ENCODE measurements at regions not wholly inside any gene's neighbourhood (a gene's known extent, or its start where the extent isn't known, plus 50 kb on each side); places are given as distances from the start of the nearest gene placed in this dataset.

- H3K9me3 ChIP-seq = no peaks in the 10 kb centered on the region
Measured at GRCh38 chr14:55977392-55978150, 140.6 kb upstream of the PELI2 start.

DNA sequence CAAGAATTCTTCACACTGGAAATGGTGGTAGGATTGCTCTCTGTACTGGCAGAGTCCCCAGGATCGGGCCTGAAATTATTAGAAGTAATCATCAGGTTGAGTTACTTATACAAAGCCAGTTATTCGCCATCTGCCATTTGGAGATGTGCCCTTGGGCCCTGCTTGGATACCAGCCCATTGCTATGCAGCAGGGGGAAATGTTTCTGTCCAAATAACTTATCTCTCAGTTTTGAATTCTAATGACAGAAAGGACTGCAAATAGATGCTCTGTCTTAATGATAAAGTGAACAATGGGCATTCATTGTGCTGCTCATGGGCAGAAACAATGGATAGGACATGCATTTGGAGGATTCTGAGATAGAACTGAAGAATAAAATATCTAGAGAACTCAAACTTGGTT lies 139.1 kb upstream of the PELI2 start:
- Histone ChIP-seq H3K27me3 (no peaks in the 10 kb centered on the region), H3K4me3 (no peak overlapping the region), H3K9me3 (no peaks in the 10 kb centered on the region), H3K27ac (no peak overlapping the region), H3K4me1 (no peaks in the 10 kb centered on the region), H3K36me3 (no peaks in the 10 kb centered on the region)
- intact Hi-C loops (cut with DNase I; ENCODE audit: low total_unique reads) = no loop called here
- TF ChIP-seq, protein P1, sequence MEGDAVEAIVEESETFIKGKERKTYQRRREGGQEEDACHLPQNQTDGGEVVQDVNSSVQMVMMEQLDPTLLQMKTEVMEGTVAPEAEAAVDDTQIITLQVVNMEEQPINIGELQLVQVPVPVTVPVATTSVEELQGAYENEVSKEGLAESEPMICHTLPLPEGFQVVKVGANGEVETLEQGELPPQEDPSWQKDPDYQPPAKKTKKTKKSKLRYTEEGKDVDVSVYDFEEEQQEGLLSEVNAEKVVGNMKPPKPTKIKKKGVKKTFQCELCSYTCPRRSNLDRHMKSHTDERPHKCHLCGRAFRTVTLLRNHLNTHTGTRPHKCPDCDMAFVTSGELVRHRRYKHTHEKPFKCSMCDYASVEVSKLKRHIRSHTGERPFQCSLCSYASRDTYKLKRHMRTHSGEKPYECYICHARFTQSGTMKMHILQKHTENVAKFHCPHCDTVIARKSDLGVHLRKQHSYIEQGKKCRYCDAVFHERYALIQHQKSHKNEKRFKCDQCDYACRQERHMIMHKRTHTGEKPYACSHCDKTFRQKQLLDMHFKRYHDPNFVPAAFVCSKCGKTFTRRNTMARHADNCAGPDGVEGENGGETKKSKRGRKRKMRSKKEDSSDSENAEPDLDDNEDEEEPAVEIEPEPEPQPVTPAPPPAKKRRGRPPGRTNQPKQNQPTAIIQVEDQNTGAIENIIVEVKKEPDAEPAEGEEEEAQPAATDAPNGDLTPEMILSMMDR (IDR thresholded peaks at IDR 0.05) = no peak
- no peak for TF ChIP-seq POLR2A (IDR thresholded peaks at IDR 0.05)
- DNase-seq = no peak

More at GRCh38 chr14:55977392-55978150, 140.6 kb upstream of the PELI2 start:
- no peaks in the 10 kb centered on the region for H3K36me3 ChIP-seq
- H3K27ac ChIP-seq = no peak overlapping the region
- TF ChIP-seq, protein P1 (IDR thresholded peaks at IDR 0.05) = no peak
- no peak for TF ChIP-seq POLR2A (IDR thresholded peaks at IDR 0.05)
- no peak overlapping the region for H3K4me3 ChIP-seq
- intact Hi-C loops (cut with DNase I; ENCODE audit: low total_unique reads) = no loop called here
- H3K27me3 ChIP-seq = no peaks in the 10 kb centered on the region
- H3K4me1 ChIP-seq = no peaks in the 10 kb centered on the region
- DNase-seq = no peak

DNA sequence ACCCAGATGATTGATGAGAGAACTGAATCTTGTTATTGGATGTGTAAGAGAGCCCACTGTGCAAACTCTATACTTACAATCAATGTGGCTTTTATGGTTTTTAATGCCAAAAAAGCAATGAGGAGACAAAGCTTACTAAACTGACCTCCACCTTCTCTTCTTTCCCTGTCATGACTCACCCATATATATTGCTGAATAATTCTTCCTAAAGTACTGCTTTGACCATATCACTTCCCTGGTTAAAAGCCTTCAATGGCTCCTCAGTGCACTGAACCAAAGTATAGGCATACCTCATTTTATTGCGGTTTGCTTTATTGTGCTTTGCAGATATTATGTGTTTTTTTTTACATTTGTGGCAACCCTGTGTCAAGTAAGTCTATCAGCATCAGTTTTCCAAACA lies 138.4 kb upstream of the PELI2 start:
- no peak for DNase-seq
- TF ChIP-seq, protein P1 (IDR thresholded peaks at IDR 0.05) = no peak
- no peak for TF ChIP-seq POLR2A (IDR thresholded peaks at IDR 0.05)
- H3K36me3 ChIP-seq = no peaks in the 10 kb centered on the region

GRCh38 chr14:55980970-55981369 lies 137.2 kb upstream of the PELI2 start:
- intact Hi-C loops (cut with DNase I; ENCODE audit: low total_unique reads) = no loop called here
- no peak for TF ChIP-seq POLR2A (IDR thresholded peaks at IDR 0.05)
- TF ChIP-seq, protein P1 (IDR thresholded peaks at IDR 0.05) = no peak
- no peak overlapping the region for H3K4me3 ChIP-seq
- no peaks in the 10 kb centered on the region for H3K27me3 ChIP-seq
- H3K4me1 ChIP-seq = no peaks in the 10 kb centered on the region
- H3K36me3 ChIP-seq = no peaks in the 10 kb centered on the region
- H3K27ac ChIP-seq = no peak overlapping the region
- H3K9me3 ChIP-seq = no peaks in the 10 kb centered on the region
- no peak for DNase-seq

More for the DNA sequence above, 138.4 kb upstream of the PELI2 start:
- Histone ChIP-seq H3K27me3 (no peaks in the 10 kb centered on the region), H3K9me3 (no peaks in the 10 kb centered on the region), H3K27ac (no peak overlapping the region), H3K4me3 (no peak overlapping the region), H3K4me1 (no peaks in the 10 kb centered on the region)
- intact Hi-C loops (cut with DNase I; ENCODE audit: low total_unique reads) = no loop called here

DNA sequence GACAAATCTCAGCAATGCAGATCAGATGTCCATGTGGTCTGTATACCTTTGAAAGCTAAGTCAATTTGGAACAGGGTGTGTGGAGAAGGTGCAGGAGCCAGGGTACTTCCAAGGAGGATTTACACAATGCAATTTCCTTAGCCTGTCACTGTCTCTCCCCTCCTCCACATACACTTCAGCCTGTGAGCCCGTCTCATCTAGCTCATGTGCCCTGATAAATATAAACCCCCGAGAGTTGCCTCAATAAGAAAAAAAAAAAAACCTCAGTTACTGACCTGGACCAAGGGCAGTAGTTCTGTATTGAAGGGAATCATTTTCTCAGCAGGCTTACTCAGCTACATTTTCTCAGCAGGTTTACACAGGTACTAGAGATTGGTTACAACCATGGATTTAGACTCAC lies 132.1 kb upstream of the PELI2 start:
- Histone ChIP-seq H3K27ac (no peak overlapping the region), H3K4me3 (no peak overlapping the region), H3K27me3 (no peaks in the 10 kb centered on the region), H3K9me3 (no peaks in the 10 kb centered on the region), H3K36me3 (no peaks in the 10 kb centered on the region), H3K4me1 (no peaks in the 10 kb centered on the region)
- TF ChIP-seq, protein P1 (IDR thresholded peaks at IDR 0.05) = no peak
- no peak for TF ChIP-seq POLR2A (IDR thresholded peaks at IDR 0.05)
- DNase-seq = no peak
- intact Hi-C loops (cut with DNase I; ENCODE audit: low total_unique reads) = no loop called here

Data from uterus (tissue), 3 donors.